ENCODE measurements at regions not wholly inside any gene's neighbourhood (a gene's known extent, or its start where the extent isn't known, plus 50 kb on each side); places are given as distances from the start of the nearest gene placed in this dataset.
A peak's percentile ranks its signal among the peaks of the same experiment; 100 is the strongest.

- no peak for DNase-seq (ENCODE audit: low read depth in 2 of 2)
Observed at GRCh38 chr11:122234780-122235179, 118.8 kb upstream of the BLID start.

GRCh38 chr11:122234257-122234656 lies 118.2 kb upstream of the BLID start:
- DNase-seq (ENCODE audit: low read depth in 2 of 2) = no peak

- DNase-seq (ENCODE audit: low read depth in 2 of 2) = no peak
Observed at GRCh38 chr11:122232985-122233384, 117.0 kb upstream of the BLID start.

GRCh38 chr11:122230385-122230755 lies 114.4 kb upstream of the BLID start:
- no peak for DNase-seq (ENCODE audit: low read depth in 2 of 2)

- no peak for DNase-seq (ENCODE audit: low read depth in 2 of 2)
Observed at GRCh38 chr11:122229481-122230384, 113.7 kb upstream of the BLID start.

GRCh38 chr11:122229078-122229477 lies 113.1 kb upstream of the BLID start:
- DNase-seq (ENCODE audit: low read depth in 2 of 2) = no peak

GRCh38 chr11:122226810-122227379 lies 110.9 kb upstream of the BLID start:
- DNase-seq (ENCODE audit: low read depth in 2 of 2) = no peak

- DNase-seq (ENCODE audit: low read depth in 2 of 2) = no peak
Observed at GRCh38 chr11:122224867-122225266, 108.9 kb upstream of the BLID start.

GRCh38 chr11:122220321-122220720 lies 104.3 kb upstream of the BLID start:
- DNase-seq (ENCODE audit: low read depth in 2 of 2) = no peak

GRCh38 chr11:122219791-122220190 lies 103.8 kb upstream of the BLID start:
- DNase-seq (ENCODE audit: low read depth in 2 of 2) = no peak

GRCh38 chr11:122215244-122215992 lies 99.4 kb upstream of the BLID start:
- DNase-seq (ENCODE audit: low read depth in 2 of 2) = peak in 1 of 2 experiments; percentile 15

GRCh38 chr11:122214567-122214966 lies 98.6 kb upstream of the BLID start:
- no peak for DNase-seq (ENCODE audit: low read depth in 2 of 2)

- DNase-seq (ENCODE audit: low read depth in 2 of 2) = no peak
Observed at GRCh38 chr11:122214080-122214479, 98.1 kb upstream of the BLID start.

- no peak for DNase-seq (ENCODE audit: low read depth in 2 of 2)
Observed at GRCh38 chr11:122213171-122213570, 97.2 kb upstream of the BLID start.

GRCh38 chr11:122210367-122210997 lies 94.5 kb upstream of the BLID start:
- DNase-seq (ENCODE audit: low read depth in 2 of 2) = no peak

- DNase-seq (ENCODE audit: low read depth in 2 of 2) = no peak
Observed at GRCh38 chr11:122209619-122210366, 93.8 kb upstream of the BLID start.

- no peak for DNase-seq (ENCODE audit: low read depth in 2 of 2)
Observed at GRCh38 chr11:122207921-122208764, 92.1 kb upstream of the BLID start.

GRCh38 chr11:122207505-122207904 lies 91.5 kb upstream of the BLID start:
- DNase-seq (ENCODE audit: low read depth in 2 of 2) = no peak

GRCh38 chr11:122205036-122205435 lies 89.0 kb upstream of the BLID start:
- no peak for DNase-seq (ENCODE audit: low read depth in 2 of 2)

GRCh38 chr11:122204206-122204605 lies 88.2 kb upstream of the BLID start:
- no peak for DNase-seq (ENCODE audit: low read depth in 2 of 2)

All from stimulated activated CD4-positive, alpha-beta T cell treated with anti-CD3 and anti-CD28 coated beads, Interleukin-12 subunit alpha, Interleukin-12 subunit beta, amount 100 ng/mL, for 24 hours (primary cell).